Stimulated activated CD8-positive, alpha-beta memory T cell treated with anti-CD3 and anti-CD28 coated beads, Interleukin-7, amount 100 ng/mL, for 24 hours (primary cell): ENCODE measurements at regions not wholly inside any gene's neighbourhood (a gene's known extent, or its start where the extent isn't known, plus 50 kb on each side); places are given as distances from the start of the nearest gene placed in this dataset.

Source experiments
- DNase-seq: peaks from one replicate; pipeline ENCODE4 v3.0.0-alpha.2; 2020; ENCODE audit warnings: low read depth

- no peak for DNase-seq
These were observed 67.9 kb upstream of the GGTLC1 start for GRCh38 chr20:24056491-24056890.

GRCh38 chr20:24052599-24053275 is 64.2 kb upstream of the GGTLC1 start:
- no peak for DNase-seq

- no peak for DNase-seq
These were observed 62.6 kb upstream of the GGTLC1 start for GRCh38 chr20:24051160-24051559.

- no peak for DNase-seq
These were observed 61.5 kb upstream of the GGTLC1 start for GRCh38 chr20:24050119-24050518.

- DNase-seq, result no peak
These were observed 60.5 kb upstream of the GGTLC1 start for GRCh38 chr20:24049081-24049480.

GRCh38 chr20:24048024-24048611 is 59.5 kb upstream of the GGTLC1 start:
- DNase-seq, result no peak

- no peak for DNase-seq
These were observed 58.3 kb upstream of the GGTLC1 start for GRCh38 chr20:24046888-24047287.

- DNase-seq, result no peak
These were observed 57.2 kb upstream of the GGTLC1 start for GRCh38 chr20:24045621-24046318.

- DNase-seq, result no peak
These were observed 54.7 kb upstream of the GGTLC1 start for GRCh38 chr20:24043294-24043693.

GRCh38 chr20:24042646-24043045 is 54.1 kb upstream of the GGTLC1 start:
- DNase-seq, result no peak

- DNase-seq, result no peak
These were observed 52.4 kb upstream of the GGTLC1 start for GRCh38 chr20:24040896-24041459.

- DNase-seq, result no peak
These were observed 50.6 kb upstream of the GGTLC1 start for GRCh38 chr20:24039196-24039595.
